Superior temporal gyrus (tissue), 1 donor: ENCODE measurements at regions not wholly inside any gene's neighbourhood (a gene's known extent, or its start where the extent isn't known, plus 50 kb on each side); places are given as distances from the start of the nearest gene placed in this dataset.
"Not testable (repeated sequence)": the region's sequence is repeated elsewhere in the genome, so short reads cannot be mapped to it uniquely, and the experiment has no call there.

ENCODE experiments used
- DNase-seq: peaks from one replicate; pipeline ENCODE4 v3.0.0-alpha.2; 2016; ENCODE audit errors: extremely low spot score

DNA sequence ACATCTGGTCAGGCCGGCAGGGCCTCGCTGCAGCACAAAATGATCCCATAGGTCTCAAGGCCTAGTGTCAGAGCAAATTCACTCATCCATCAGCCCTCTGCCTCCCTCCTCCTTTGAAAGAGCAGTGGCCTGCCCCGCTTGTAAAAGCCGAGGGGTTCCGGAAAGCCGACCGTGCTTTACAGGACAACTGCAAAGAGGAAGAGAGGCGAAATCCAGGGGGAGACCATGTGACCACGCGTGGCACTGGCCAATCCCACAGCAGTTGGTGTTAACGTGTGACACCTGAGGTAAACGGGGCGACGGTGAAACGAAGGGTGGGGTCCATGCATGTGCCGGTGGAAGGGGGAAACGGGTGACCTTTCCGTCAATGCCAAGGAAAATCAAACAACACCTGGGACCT, 688.6 kb upstream of the TPTE start:
- not testable (repeated sequence) for DNase-seq

DNA sequence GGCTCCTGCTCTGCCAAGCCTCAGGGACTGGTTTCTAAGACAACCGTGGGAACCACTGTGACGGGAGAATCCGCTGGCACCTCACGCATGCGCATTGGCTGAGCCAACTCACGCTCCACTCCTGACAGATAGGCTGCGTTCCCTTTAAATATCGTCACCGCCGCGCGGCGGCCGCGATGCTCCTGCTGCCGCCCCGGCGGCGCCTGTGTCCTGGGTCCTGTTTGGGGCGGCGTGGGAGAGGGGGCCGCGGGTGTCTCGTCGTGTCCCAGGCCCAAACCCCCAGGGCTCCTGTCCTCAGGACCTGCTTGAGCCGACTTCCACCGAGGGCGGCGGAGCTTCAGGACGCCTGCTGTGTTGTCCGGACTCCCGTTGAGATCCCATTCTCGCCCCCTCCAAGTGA, 684.8 kb upstream of the TPTE start:
- not testable (repeated sequence) for DNase-seq

DNA sequence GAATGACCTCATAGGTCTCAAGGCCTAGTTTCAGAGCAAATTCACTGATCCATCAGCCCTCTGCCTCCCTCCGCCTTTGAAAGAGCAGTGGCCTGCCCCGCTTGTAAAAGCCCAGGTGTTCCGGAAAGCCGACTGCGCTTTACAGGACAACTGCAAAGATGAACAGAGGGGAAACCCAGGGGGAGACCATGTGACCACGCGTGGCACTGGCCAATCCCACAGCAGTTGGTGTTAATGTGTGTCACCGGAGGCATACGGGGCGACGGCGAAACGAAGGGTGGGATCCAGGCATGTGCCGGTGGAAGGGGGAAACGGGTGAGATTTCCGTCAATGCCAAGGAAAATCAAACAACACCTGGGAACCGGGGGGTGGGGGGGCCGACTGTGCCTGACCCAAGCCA, 684.4 kb upstream of the TPTE start:
- not testable (repeated sequence) for DNase-seq

DNA sequence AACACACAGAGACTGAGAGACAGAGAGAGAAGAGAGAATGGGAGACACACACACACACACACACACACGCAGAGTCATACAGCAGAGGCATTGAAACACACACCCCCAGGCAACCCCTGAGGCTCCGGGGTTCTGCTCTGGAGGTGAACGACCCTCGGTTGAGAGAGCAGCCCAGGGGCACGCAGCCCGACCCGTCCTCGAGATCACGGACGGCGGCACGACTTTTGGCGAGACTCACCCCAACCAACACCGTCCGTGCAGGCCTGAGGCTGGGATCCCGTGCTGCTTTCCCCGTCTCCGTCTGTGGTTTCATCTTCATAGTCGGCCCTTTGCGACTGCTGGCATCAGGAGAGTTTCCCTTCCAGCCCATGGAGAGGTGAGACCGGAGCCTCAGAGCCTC, 683.9 kb upstream of the TPTE start:
- not testable (repeated sequence) for DNase-seq

DNA sequence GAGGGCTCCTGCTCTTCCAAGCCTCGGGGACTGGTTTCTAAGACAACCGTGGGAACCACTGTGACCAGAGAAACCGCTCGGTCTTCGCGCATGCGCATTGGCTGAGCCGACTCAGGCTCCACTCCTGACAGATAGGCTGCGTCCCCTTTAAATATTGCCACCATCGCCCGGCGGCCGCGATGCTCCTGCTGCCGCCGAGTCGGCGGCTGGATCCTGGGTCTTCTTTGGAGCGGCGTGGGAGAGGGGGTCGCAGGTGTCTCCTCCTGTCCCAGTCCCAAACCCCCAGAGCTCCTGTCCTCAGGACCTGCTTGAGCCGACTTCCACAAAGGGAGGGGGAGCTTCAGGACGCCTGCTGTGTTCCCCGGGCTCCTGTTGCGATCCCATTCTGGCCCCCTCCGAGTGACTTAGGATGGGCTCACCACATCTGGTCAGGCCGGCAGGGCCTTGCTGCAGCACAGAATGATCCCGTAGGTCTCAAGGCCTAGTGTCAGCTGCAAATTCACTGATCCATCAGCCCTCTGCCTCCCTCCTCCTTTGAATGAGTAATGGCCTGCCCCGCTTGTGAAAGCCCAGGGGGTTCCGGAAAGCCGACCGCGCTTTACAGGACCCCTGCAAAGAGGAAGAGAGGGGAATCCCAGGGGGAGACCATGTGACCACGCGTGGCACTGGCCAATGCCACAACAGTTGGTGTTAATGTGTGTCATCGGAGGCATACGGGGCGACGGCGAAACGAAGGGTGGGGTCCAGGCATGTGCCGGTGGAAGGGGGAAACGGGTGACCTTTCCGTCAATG, 683.2 kb upstream of the TPTE start:
- no peak for DNase-seq

DNA sequence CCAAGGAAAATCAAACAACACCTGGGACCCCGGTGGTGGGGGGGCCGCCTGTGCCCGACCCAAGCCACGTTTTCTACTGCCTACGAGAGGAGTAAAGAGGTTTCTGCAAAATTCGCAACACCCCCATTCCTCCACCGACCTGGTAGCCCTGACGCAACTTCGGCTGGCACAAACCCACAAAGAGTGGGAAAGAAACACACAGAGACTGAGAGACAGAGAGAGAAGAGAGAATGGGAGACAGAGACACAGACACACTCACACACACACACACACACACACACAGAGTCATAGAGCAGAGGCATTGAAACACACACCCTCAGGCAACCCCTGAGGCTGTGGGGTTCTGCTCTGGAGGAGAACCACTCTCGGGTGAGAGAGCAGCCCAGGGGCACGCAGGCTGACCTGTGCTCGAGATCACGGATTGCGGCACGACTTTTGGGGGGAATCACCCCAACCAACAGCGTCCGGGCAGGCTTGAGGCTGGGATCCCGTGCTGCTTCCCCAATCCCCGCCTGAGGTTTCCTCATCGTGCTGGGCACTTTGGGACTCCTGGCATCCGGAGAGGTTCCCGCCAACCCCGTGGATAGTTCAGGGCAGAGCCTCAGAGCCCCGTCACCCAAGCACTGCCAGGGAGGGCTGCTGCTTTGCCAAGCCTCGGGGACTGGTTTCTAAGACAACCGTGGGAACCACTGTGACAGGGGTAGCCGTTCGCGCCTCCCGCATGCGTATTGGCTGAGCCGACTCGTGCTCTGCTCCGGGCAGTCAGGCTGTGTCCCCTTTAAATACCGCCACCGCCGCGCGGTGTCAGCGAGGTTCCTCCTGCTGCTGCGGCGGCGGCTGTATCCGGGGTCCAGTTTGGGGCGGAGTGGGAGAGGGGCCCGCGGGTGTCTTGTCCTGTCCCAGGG, 682.4 kb upstream of the TPTE start:
- no peak for DNase-seq

DNA sequence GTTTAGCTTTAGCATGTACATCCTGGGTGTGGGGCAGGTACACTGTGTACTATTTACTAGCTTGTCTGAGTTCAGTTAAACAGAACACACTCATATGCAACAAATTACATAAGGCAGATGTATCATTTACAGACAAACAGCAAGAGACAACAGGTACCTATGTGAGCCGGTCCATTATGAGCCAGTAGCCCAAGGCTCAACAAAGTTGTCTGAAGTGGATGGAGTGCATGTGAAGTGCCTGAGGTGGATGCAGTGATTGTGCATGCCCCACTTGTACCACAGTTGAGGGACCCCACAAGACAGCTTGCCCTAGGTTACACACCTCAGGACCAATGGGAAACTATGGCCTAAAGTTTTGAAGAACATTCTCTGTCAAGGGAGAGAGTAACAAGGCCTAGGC, 677.3 kb upstream of the TPTE start:
- not testable (repeated sequence) for DNase-seq

DNA sequence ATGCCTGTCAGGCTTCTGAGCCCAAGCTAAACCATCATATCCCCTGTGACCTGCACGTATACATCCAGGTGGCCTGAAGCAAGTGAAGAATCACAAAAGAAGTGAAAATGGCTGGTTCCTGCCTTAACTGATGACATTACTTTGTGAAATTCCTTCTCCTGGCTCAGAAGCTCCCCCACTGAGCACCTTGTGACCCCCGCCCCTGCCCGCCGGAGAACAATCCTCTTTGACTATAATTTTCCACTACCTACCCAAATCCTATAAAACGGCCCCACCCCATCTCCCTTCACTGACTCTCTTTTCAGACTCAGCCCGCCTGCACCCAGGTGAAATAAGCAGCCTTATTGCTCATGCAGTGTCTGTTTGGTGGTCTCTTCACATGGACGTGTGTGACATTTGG, 673.9 kb upstream of the TPTE start:
- not testable (repeated sequence) for DNase-seq

DNA sequence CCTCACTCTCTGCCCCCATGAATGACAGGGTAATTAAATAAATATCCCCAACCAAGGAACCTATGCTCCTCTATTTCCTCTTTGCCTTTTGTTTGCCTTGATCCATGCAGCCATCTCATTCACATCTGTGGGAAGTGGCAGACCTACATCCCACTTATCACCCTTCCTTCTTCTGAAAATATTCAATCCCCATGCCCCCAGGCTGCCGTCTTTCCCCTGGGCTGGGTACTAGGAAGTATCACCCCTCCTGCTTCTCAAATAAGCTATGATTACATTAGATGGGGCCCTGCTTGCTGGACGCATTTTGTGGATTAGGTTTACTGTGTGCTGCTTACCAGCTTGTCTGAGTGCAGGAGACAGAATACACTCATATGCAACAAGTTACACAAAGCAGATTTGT, 670.2 kb upstream of the TPTE start:
- DNase-seq, result not testable (repeated sequence)

DNA sequence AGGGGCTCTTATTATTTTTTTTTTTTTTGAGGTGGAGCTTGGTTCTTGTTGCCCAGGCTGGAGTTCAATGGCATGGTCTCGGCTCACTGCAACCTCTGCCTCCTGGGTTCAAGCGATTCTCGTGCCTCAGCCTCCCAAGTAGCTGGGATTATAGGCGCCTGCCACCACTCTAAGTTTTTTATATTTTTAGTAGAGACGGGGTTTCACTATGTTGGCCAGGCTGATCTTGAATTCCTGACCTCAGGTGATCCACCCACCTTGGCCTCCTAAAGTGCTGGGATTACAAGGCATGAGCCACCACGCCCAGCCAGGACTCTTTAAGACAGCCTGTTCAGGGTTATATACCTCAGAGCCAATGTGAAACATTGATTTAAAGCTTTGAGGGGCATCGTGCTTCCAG, 669.7 kb upstream of the TPTE start:
- not testable (repeated sequence) for DNase-seq

DNA sequence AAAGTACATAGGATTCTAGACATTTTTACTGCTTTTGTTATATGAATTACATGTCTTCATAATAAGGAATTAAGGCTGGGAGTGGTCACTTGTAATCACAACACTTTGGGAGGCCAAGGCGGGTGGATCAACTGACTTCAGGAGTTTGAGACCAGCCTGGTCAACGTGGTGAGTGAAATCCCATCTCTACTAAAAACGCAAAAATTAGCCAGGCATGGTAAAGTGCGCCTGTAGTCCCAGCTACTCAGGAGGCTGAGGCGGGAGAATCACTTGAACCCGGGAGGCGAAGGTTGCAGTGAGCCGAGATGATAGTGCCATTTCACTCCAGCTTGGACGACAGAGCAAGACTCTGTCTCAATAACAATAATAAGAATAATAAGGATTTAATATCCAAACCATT, 663.8 kb upstream of the TPTE start:
- not testable (repeated sequence) for DNase-seq

DNA sequence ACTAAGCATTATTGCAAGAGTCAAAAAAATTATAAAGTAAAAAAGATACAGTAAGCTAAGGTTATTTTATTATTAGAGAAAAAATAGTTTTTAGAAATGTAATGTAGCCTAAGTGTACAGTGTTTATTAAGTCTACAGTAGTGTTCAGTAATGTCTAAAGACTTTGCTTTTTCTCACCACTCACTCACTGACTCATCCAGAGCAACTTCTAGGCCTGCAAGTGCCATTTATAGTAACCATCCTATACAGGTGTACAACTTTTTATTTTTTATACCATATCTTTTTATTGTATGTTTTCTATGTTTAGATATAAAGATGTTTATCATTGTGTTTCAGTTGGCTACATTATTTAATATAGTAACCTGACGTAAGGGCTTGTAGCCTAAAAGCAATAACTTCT, 661.5 kb upstream of the TPTE start:
- DNase-seq, result not testable (repeated sequence)

DNA sequence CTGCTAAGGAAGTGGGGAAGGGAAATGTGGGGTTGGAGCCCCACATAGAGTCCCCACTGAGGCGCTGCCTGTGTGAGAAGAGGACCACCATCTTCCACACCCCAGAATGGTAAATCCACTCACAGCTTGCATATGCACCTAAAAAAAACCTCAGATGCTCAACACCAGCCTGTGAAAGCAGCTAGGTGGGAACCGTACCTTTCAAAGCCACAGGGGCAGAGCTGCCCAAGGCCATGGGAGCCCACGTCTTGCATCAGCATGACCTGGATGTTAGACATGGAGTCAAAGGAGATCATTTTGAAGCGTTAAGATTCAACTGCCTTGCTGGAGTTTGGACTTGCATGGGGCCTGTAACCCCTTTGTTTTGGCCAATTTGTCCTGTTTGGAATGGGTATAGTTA, 658.9 kb upstream of the TPTE start:
- DNase-seq, result not testable (repeated sequence)

DNA sequence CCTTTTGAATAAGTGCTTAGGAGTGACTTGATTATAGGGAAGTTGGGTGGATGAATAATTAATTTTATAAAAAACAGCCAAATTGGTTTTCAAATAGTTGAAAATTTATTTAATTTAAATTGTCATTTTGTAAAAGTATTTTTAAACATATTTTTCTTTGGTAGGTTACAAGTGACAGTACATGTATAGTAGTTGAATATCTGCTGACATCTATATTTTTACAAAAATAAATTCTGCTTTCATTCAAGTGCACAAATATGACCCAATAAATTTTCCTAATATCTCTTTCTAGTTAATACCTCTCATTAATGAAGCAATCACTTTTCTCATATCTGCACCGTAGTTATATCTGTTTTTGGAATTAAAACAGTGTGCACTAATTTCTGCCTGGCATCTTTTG, 653.6 kb upstream of the TPTE start:
- not testable (repeated sequence) for DNase-seq

DNA sequence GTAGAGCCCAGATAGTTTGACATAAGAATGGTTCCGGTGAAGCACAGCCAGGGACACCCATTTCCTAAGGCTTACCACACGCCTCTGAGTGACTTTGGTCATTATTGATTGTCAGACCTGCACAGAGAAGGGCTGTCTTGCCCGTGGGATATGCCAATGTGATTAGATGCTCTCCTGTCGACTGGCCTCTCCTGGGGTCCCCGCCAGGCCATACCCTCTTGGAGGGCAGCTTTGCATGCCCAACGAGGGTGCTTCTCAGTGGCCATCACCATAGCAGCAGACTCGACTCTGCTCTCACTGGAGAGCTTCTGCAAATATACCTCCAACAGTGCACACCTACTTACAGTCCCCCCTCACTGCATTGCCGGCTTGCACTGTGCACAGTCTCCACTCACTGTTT, 648.3 kb upstream of the TPTE start:
- DNase-seq, result not testable (repeated sequence)

DNA sequence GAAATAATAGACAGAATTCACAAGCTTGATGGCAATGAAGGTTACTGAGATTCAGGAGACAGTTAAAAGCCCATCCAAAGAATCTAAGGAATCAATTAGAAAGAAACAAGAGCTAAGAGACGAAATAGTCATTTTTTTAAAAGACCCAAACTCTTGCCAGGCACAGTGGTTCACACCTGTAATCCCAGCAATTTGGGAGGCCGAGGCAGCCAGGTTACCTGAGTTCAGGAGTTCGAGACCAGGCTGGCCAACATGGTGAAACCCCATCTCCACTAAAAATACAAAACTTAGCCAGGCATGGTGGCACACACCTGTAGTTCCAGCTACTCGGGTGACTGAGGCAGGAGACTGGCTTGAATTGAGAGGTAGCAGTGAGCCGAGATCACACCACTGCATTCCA, 647.2 kb upstream of the TPTE start:
- DNase-seq, result not testable (repeated sequence)

DNA sequence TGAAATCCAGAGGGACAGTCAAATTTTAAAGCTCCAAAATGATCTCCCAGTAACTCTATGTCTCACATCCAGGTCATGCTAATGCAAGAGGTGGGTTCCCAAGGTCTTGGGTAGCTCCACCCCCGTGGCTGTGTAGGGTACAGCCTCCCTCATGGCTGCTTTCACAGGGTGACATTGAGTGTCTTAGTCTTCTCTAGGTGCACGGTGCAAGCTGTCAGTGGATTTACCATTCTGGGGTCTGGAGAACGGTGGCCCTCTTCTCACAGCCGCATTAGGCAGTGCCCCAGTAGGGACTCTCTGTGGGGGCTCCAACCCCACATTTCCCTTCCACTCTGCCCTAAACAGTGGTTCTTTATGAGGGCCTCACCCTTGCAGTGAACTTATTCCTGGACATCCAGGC, 640.0 kb upstream of the TPTE start:
- not testable (repeated sequence) for DNase-seq

DNA sequence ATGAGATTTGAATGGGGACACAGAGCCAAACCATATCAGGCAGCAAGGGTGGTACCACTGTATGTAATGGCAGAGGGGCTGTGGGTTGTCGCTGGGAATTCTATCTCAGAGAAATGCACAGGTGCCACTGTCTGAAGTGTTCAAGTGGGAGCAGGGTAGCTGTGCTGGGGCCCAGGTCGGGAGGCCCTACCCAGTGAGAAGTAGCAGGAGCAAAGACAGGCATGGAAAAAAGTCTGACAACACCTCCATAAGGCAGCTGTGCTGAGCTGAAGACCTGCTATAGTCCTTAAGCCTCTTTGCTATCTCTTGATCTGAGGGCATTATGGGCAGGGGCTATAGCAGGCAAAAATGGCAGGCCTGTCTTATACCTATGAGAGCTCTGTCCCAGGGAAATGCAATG, 638.3 kb upstream of the TPTE start:
- DNase-seq, result not testable (repeated sequence)

DNA sequence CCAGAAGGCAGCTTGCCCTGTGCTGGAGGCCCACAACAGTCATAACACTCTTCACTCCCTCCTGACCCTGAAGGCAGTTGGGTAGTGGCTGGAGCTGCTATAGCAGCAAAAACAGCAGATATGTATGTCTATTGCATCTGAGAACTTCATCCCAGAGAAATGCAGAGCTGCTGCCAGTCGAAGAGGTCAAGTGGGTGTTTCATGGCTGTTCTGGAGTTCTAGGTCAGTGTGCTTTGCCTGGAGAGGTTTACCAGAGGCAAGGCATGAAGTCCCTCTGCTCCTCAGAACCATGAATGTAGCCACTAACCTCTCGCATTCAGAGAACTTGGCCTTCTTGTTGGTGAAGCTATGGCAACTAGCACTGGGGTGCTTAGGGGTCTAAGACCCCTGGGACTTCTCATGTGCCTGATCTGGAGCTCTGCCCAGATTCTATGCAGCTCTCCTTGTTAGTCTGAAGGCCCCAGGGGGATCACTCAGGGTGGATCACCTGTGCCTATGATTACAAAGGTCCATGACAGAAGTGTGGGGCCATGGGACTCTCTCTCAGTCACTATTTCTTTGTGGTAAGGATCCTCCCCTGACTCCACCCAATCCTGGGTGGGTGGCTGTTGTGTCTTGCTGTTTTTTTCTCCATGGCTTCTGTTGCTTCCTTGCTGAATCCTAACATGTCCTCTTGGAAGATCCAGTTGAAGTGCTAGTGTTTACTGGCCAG, 637.7 kb upstream of the TPTE start:
- DNase-seq, result not testable (repeated sequence)

DNA sequence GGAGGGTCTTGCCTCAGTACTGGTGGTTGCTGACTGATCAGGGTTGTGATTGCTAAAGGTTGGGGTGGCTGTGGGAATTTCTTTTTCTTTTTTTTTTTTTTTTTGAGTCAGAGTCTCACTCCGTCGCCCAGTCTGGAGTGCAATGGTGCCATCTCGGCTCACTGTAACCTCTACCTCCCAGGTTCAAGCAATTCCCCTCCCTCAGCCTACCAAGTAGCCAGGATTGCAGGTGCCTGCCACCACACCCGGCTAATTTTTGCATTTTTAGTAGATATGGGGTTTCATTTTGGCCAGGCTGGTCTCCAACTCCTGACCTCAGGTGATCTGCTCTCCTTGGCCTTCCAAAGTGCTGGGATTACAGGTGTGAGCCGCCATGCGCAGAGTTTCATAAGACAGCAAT, 632.9 kb upstream of the TPTE start:
- not testable (repeated sequence) for DNase-seq

DNA sequence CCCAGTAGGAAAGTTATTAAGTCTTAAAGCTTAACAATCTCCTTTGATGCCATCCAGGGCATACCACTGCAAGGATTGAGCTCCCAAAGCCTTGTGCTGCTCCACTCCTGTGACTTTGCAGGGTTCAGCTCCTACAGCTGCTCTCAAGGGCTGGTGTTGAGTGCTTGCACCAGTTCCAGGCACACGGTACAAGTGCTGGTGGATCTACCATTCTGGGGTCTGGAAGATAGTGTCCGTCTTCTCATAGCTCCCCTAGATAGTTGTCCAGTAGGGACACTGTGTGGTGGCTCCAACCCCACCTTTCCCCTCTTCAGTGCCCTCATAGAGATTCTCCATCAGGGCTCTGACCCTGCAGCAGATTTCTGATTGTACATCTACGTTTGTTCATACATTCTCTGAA, 617.8 kb upstream of the TPTE start:
- not testable (repeated sequence) for DNase-seq

DNA sequence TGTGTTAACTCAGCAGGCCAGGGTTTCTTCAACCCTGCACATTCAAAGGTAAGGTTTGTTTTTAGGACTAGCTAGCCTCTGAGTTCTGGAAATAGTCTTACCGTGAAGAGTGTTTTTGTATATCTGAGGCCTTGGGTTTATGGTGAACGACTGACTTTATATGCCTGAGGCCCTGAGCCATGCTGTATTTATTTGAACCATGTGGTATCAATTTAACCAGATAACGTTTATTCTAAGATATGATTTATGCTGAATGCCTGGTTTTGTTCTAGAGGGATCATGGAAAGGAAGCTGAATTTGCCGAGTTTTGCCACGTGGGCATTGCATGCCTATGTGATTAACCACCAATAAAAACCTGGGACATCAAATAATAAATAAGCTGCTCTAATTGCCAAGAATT, 607.2 kb upstream of the TPTE start:
- not testable (repeated sequence) for DNase-seq
